Muscle layer of duodenum (tissue), 2 donors: ENCODE measurements at regions not wholly inside any gene's neighbourhood (a gene's known extent, or its start where the extent isn't known, plus 50 kb on each side); places are given as distances from the start of the nearest gene placed in this dataset.

ENCODE experiments used
- H3K27ac ChIP-seq: one replicate; pipeline ENCODE4 v1.7.0; 2013; ENCODE audit warnings: mild to moderate bottlenecking, low read length
- H3K27me3 ChIP-seq: one replicate; pipeline ENCODE4 v1.7.0; 2013; ENCODE audit warnings: low read depth, mild to moderate bottlenecking, control low read depth, low read length
- H3K36me3 ChIP-seq, 2 donors: one replicate each; pipeline ENCODE4 v1.7.0; 2013; ENCODE audit warnings: low read length in 2 of 2, control low read depth in 1 of 2, mild to moderate bottlenecking in 1 of 2; ENCODE audit not compliant: insufficient read depth in 2 of 2, control insufficient read depth in 1 of 2
- H3K4me1 ChIP-seq, 2 donors: one replicate each; pipeline ENCODE4 v1.7.0; 2013; ENCODE audit warnings: low read length in 2 of 2, mild to moderate bottlenecking in 2 of 2, control low read depth in 1 of 2, moderate library complexity in 1 of 2; ENCODE audit not compliant: insufficient read depth in 2 of 2, control insufficient read depth in 1 of 2
- H3K4me3 ChIP-seq, 2 donors: one replicate each; pipeline ENCODE4 v1.7.0; 2013; ENCODE audit warnings: low read length in 2 of 2, low read depth in 1 of 2, mild to moderate bottlenecking in 1 of 2
- H3K9me3 ChIP-seq, 2 donors: one replicate each; pipeline ENCODE4 v1.7.0; 2013; ENCODE audit warnings: low read length in 2 of 2, control low read depth in 1 of 2, mild to moderate bottlenecking in 1 of 2; ENCODE audit not compliant: control insufficient read depth in 1 of 2
- donor health status: healthy.

DNA sequence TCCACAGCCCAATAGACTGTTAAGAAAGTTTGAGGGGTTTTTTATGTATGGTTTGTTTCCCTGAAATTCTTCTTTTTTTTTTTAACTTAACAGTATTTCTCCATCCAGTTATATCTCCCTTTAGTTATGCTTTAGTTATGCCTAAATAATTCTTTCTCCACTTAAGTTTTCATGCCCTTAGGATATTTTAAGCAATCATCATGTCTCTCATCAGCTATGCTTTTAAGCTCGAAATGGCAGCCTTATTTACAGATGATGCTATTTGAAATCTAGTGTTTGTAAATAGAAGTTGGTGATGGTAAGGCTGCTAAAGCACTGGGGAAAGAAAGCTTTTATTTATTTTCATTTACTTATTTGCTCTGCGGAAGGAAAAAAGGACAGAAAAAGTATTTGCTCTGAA, 439.3 kb downstream of the TFAP2B start:
- no peaks in the 10 kb centered on the region for H3K4me1 ChIP-seq
- H3K9me3 ChIP-seq: no peaks in the 10 kb centered on the region
- H3K4me3 ChIP-seq: no peak overlapping the region
- no peaks in the 10 kb centered on the region for H3K36me3 ChIP-seq
- no peak overlapping the region for H3K27ac ChIP-seq
- no peaks in the 10 kb centered on the region for H3K27me3 ChIP-seq

DNA sequence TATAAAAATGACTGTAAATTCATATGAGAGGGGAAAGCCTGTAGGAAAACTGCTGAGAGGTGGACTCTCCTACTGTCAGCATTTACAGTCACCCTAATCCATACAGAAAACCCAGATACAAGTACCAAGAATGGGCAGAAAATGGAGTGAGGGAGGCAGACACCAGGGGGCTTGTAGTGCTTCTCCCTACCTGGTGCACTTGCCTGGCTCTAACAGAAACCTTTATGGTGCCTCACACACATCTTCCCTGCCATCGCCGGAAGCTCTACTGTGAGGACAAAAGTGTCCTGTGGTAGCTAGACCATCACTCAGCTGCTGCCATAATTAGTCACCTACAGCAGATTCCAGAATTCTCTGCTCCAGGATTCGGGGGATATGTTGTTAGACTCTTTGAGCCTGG, 441.3 kb downstream of the TFAP2B start:
- Histone ChIP-seq H3K4me3 (no peak overlapping the region), H3K27me3 (no peaks in the 10 kb centered on the region), H3K36me3 (no peaks in the 10 kb centered on the region), H3K9me3 (no peaks in the 10 kb centered on the region), H3K27ac (no peak overlapping the region), H3K4me1 (no peaks in the 10 kb centered on the region)

DNA sequence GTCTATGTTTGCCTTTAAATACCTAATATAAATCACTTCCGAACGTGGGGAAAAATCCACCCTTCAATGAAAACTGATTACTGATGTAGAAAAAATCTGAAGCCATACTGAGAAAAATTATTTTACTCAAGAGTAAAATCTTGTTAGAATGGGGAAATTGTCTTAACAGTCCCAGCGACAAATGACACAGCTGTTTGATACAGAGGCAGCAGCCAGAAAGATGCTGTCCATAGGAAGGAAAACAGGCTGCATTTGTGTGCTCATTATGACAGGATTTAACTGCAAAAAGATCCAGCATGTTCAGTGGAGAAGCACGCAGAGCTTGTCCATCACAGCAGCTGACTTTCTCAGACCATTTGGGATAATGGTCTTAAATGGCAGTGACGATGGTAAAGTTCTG, 443.0 kb downstream of the TFAP2B start:
- H3K27ac ChIP-seq: no peak overlapping the region
- H3K9me3 ChIP-seq: no peaks in the 10 kb centered on the region
- H3K36me3 ChIP-seq: no peaks in the 10 kb centered on the region
- H3K4me1 ChIP-seq: peaks cover 0 to 4% of the 10 kb centered on the region in 2 donors
- no peaks in the 10 kb centered on the region for H3K27me3 ChIP-seq
- H3K4me3 ChIP-seq: no peak overlapping the region

- peaks cover 0 to 9% of the 10 kb centered on the region in 2 donors for H3K4me1 ChIP-seq
Measured at GRCh38 chr6:51265426-51265825, 446.8 kb downstream of the TFAP2B start.

GRCh38 chr6:51266604-51267003, 447.9 kb downstream of the TFAP2B start:
- no peaks in the 10 kb centered on the region for H3K27me3 ChIP-seq
- no peaks in the 10 kb centered on the region for H3K9me3 ChIP-seq
- no peak overlapping the region for H3K27ac ChIP-seq
- H3K36me3 ChIP-seq: no peaks in the 10 kb centered on the region
- H3K4me1 ChIP-seq: peaks cover 0 to 9% of the 10 kb centered on the region in 2 donors
- H3K4me3 ChIP-seq: no peak overlapping the region

More at GRCh38 chr6:51265426-51265825, 446.8 kb downstream of the TFAP2B start:
- no peak overlapping the region for H3K27ac ChIP-seq
- H3K4me3 ChIP-seq: no peak overlapping the region
- H3K9me3 ChIP-seq: no peaks in the 10 kb centered on the region
- H3K36me3 ChIP-seq: no peaks in the 10 kb centered on the region
- H3K27me3 ChIP-seq: no peaks in the 10 kb centered on the region

GRCh38 chr6:51268666-51269065, 450.0 kb downstream of the TFAP2B start:
- Histone ChIP-seq H3K4me1 (peaks cover 0 to 9% of the 10 kb centered on the region in 2 donors), H3K4me3 (no peak overlapping the region), H3K36me3 (no peaks in the 10 kb centered on the region), H3K27ac (no peak overlapping the region), H3K27me3 (no peaks in the 10 kb centered on the region), H3K9me3 (no peaks in the 10 kb centered on the region)

DNA sequence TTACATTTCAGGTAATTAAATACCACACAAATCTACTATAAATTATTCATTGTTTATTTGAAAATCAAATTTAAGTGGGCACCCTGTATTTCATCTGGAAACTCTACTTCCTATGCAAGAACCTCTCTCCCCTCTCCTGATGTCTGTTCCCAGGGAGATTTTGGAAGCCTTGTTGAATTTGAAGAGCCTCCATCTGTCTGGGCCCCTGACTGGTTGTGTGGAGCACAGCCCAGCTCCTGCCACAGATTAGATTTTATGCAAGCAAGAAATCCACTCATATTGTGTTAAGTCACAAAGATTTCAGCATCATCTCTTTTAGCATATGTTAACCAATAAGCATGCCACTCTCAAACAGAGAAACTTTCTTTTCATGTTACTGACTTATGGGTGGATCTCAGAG, 451.2 kb downstream of the TFAP2B start:
- Histone ChIP-seq H3K27me3 (no peaks in the 10 kb centered on the region), H3K27ac (no peak overlapping the region), H3K36me3 (no peaks in the 10 kb centered on the region), H3K9me3 (no peaks in the 10 kb centered on the region), H3K4me3 (no peak overlapping the region), H3K4me1 (peaks cover 0 to 9% of the 10 kb centered on the region in 2 donors)

- Histone ChIP-seq H3K36me3 (no peaks in the 10 kb centered on the region), H3K27ac (no peak overlapping the region), H3K4me1 (peaks cover 0 to 6% of the 10 kb centered on the region in 2 donors), H3K4me3 (no peak overlapping the region), H3K27me3 (no peaks in the 10 kb centered on the region), H3K9me3 (no peaks in the 10 kb centered on the region)
Measured at GRCh38 chr6:51271615-51272014, 452.9 kb downstream of the TFAP2B start.

DNA sequence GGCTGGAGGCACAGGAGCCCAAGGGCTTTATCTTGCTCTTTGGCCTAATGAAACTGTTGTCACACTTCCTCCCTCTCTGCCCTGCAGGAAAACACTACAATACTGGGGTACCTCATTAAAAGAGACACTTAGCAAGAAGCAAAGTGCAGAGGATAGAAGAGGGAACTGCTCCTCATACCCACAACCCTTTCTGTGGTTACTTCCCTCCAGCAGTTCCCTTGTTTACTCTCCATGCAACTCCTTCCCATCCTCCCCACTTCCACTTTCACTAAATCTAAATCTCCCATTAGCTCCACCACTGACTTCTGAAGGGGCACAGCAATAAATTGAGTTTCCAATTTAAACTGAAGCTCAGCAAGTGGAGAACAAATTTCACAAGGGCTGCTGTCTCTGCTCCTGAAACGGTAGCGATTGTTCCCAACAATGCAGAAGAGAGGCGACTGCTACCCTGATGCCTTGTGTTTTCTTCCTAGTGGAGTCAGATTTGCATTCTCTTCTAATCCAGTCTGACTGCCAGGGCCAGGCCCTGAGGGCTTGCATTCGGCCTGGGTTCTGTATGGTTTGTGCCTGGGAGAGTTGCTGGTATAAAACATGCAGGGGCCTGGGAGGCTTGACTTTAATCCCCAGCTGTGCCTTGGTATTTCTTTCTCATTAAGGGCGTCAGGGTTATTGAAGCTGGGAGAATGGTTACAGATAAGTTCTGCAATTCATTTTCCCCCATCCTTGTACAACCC, 454.7 kb downstream of the TFAP2B start:
- no peaks in the 10 kb centered on the region for H3K4me1 ChIP-seq

GRCh38 chr6:51277474-51277873, 458.8 kb downstream of the TFAP2B start:
- H3K9me3 ChIP-seq: no peaks in the 10 kb centered on the region
- H3K27ac ChIP-seq: no peak overlapping the region
- no peaks in the 10 kb centered on the region for H3K27me3 ChIP-seq
- H3K36me3 ChIP-seq: no peaks in the 10 kb centered on the region
- H3K4me3 ChIP-seq: no peak overlapping the region
- H3K4me1 ChIP-seq: no peaks in the 10 kb centered on the region

More for the DNA sequence above, 454.7 kb downstream of the TFAP2B start:
- H3K27ac ChIP-seq: no peak overlapping the region
- no peaks in the 10 kb centered on the region for H3K9me3 ChIP-seq
- H3K36me3 ChIP-seq: no peaks in the 10 kb centered on the region
- H3K4me3 ChIP-seq: no peak overlapping the region
- no peaks in the 10 kb centered on the region for H3K27me3 ChIP-seq

DNA sequence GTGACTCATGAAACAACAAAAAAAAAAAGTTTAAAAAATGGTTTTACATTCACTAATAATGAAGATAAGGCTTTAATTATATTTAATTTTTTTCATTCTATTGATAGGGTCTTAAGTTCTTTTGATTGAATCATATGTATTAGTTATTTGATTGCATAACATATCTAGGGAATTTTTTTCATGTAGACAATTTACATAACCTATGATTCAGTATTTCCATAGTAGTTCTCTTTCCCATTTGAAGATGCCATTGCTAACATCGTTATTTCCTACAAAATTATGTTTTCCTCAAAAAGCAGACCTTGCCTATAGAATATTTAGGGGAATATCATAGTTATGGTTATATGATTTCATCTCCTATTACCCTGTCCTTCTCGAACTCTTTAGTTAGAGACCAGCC, 463.4 kb downstream of the TFAP2B start:
- no peaks in the 10 kb centered on the region for H3K9me3 ChIP-seq
- H3K4me1 ChIP-seq: no peaks in the 10 kb centered on the region
- no peak overlapping the region for H3K4me3 ChIP-seq
- no peaks in the 10 kb centered on the region for H3K27me3 ChIP-seq
- no peak overlapping the region for H3K27ac ChIP-seq
- no peaks in the 10 kb centered on the region for H3K36me3 ChIP-seq
